ENCODE measurements at regions not wholly inside any gene's neighbourhood (a gene's known extent, or its start where the extent isn't known, plus 50 kb on each side); places are given as distances from the start of the nearest gene placed in this dataset.

GRCh38 chr7:36006636-36007229 is 146.3 kb upstream of the EEPD1 start:
- DNase-seq, result no peak

- no peak for DNase-seq
Observed at GRCh38 chr7:36010656-36011587, 142.1 kb upstream of the EEPD1 start.

- no peak for DNase-seq
Observed at GRCh38 chr7:36011588-36011965, 141.5 kb upstream of the EEPD1 start.

- DNase-seq, result peak in 1 of 3 donors; percentile 69
Observed at GRCh38 chr7:36013246-36014014, 139.6 kb upstream of the EEPD1 start.

GRCh38 chr7:36014961-36015360 is 138.1 kb upstream of the EEPD1 start:
- DNase-seq, result no peak

- DNase-seq, result peak in 1 of 3 donors; percentile 60
Observed at GRCh38 chr7:36015733-36016132, 137.3 kb upstream of the EEPD1 start.

- DNase-seq, result no peak
Observed at GRCh38 chr7:36016648-36017047, 136.4 kb upstream of the EEPD1 start.

GRCh38 chr7:36017111-36017510 is 135.9 kb upstream of the EEPD1 start:
- no peak for DNase-seq

GRCh38 chr7:36018816-36019484 is 134.1 kb upstream of the EEPD1 start:
- DNase-seq, result no peak

GRCh38 chr7:36019538-36019937 is 133.5 kb upstream of the EEPD1 start:
- DNase-seq, result no peak

- no peak for DNase-seq
Observed at GRCh38 chr7:36019980-36020379, 133.1 kb upstream of the EEPD1 start.

- no peak for DNase-seq
Observed at GRCh38 chr7:36021367-36021766, 131.7 kb upstream of the EEPD1 start.

GRCh38 chr7:36021917-36022550 is 131.0 kb upstream of the EEPD1 start:
- DNase-seq, result peak in 2 of 3 donors; percentile 68 to 75

- DNase-seq, result no peak
Observed at GRCh38 chr7:36023033-36023560, 130.0 kb upstream of the EEPD1 start.

GRCh38 chr7:36025190-36025589 is 127.9 kb upstream of the EEPD1 start:
- DNase-seq, result no peak

- DNase-seq, result no peak
Observed at GRCh38 chr7:36029311-36029710, 123.7 kb upstream of the EEPD1 start.

- DNase-seq, result no peak
Observed at GRCh38 chr7:36029853-36030515, 123.1 kb upstream of the EEPD1 start.

GRCh38 chr7:36032361-36032818 is 120.7 kb upstream of the EEPD1 start:
- DNase-seq, result no peak

GRCh38 chr7:36034020-36034419 is 119.0 kb upstream of the EEPD1 start:
- no peak for DNase-seq

GRCh38 chr7:36035186-36035585 is 117.9 kb upstream of the EEPD1 start:
- no peak for DNase-seq

GRCh38 chr7:36036590-36036989 is 116.5 kb upstream of the EEPD1 start:
- DNase-seq, result no peak
